Gastroesophageal sphincter (tissue), 3 donors: ENCODE measurements at regions not wholly inside any gene's neighbourhood (a gene's known extent, or its start where the extent isn't known, plus 50 kb on each side); places are given as distances from the start of the nearest gene placed in this dataset.

Source experiments
- CTCF ChIP-seq, 4 experiments: fragments of 200-600 bp in 2 of 4; fragments of 450-650 bp in 2 of 4; sonication (generic) in 1 of 4; IDR thresholded peaks; one replicate each; pipeline ENCODE4 v1.5.1; 2017 to 2019; ENCODE audit warnings: antibody characterized with exemption in 4 of 4, mild to moderate bottlenecking in 2 of 4, moderate library complexity in 2 of 4
- POLR2AphosphoS5 ChIP-seq: sonication (generic); formaldehyde crosslinking; IDR thresholded peaks from one replicate; pipeline ENCODE4 v1.6.1; 2017; ENCODE audit warnings: antibody characterized with exemption

- no peak for TF ChIP-seq CTCF (IDR thresholded peaks at IDR 0.05)
- no peak for TF ChIP-seq POLR2AphosphoS5
Observed at GRCh38 chrX:151821226-151821625, 86.7 kb downstream of the CNGA2 start.
